Common myeloid progenitor, CD34-positive (primary cell): ENCODE measurements at regions not wholly inside any gene's neighbourhood (a gene's known extent, or its start where the extent isn't known, plus 50 kb on each side); places are given as distances from the start of the nearest gene placed in this dataset.

Source experiments
- CTCF ChIA-PET: fragments of 350-600 bp; sonication (Branson Sonifier 250); formaldehyde crosslinking; loops from one replicate; lab custom pipeline; 2021; ENCODE audit warnings: antibody characterized with exemption; lab: Charles Lee
- POLR2A ChIA-PET: fragments of 350-600 bp; sonication (Branson Sonifier 250); formaldehyde crosslinking; loops from one replicate; lab custom pipeline; 2021; ENCODE audit warnings: antibody characterized with exemption; lab: Charles Lee
- DNase-seq, 3 donors: peaks; one replicate each; pipeline versions ENCODE4 v3.0.0 to v3.0.0-alpha.2; 2013
- H3K27ac ChIP-seq, 2 experiments: 1 replicate in 1 of 2; 2 replicates in 1 of 2; pipeline ENCODE4 v1.7.0; 2013; ENCODE audit warnings: inconsistent platforms in 2 of 2, low read length in 2 of 2, mild to moderate bottlenecking in 2 of 2, low read depth in 1 of 2, moderate library complexity in 1 of 2; ENCODE audit not compliant: severe bottlenecking in 2 of 2, insufficient read depth in 1 of 2, poor library complexity in 1 of 2
- H3K27me3 ChIP-seq, 5 experiments: replicated peaks in 2 of 5; 1 replicate in 3 of 5; 2 replicates in 2 of 5; pipeline versions ENCODE4 v1.6.1 to v1.7.0; 2013; ENCODE audit warnings: low read length in 4 of 5, mild to moderate bottlenecking in 2 of 5, moderate library complexity in 2 of 5, inconsistent platforms in 1 of 5; ENCODE audit not compliant: insufficient read depth in 5 of 5, control insufficient read depth in 4 of 5
- H3K36me3 ChIP-seq, 4 experiments: 1 replicate in 2 of 4; 2 replicates in 2 of 4; pipeline versions ENCODE4 v1.6.1 to v1.7.0; 2013; ENCODE audit warnings: low read length in 3 of 4, control low read depth in 1 of 4, mild to moderate bottlenecking in 1 of 4; ENCODE audit not compliant: control insufficient read depth in 4 of 4, insufficient read depth in 4 of 4
- H3K4me1 ChIP-seq, 4 experiments: 1 replicate in 3 of 4; 2 replicates in 1 of 4; pipeline versions ENCODE4 v1.6.1 to v1.7.1; 2013; ENCODE audit warnings: low read length in 3 of 4, mild to moderate bottlenecking in 3 of 4, control low read depth in 1 of 4, inconsistent platforms in 1 of 4, moderate library complexity in 1 of 4; ENCODE audit not compliant: control insufficient read depth in 4 of 4, insufficient read depth in 4 of 4; ENCODE audit errors: control extremely low read depth in 1 of 4
- H3K4me3 ChIP-seq, 7 experiments: 1 replicate in 4 of 7; 2 replicates in 3 of 7; pipeline versions ENCODE4 v1.5.1 to v1.7.0; 2013; ENCODE audit warnings: mild to moderate bottlenecking in 7 of 7, low read length in 6 of 7, moderate library complexity in 6 of 7, inconsistent platforms in 2 of 7, low read depth in 2 of 7, control low read depth in 1 of 7; ENCODE audit not compliant: insufficient read depth in 4 of 7, control insufficient read depth in 1 of 7; ENCODE audit errors: extremely low read depth in 1 of 7
- H3K9me3 ChIP-seq, 5 experiments: 1 replicate in 4 of 5; 2 replicates in 1 of 5; pipeline versions ENCODE4 v1.6.1 to v1.7.1; 2013; ENCODE audit warnings: low read length in 4 of 5, mild to moderate bottlenecking in 2 of 5, inconsistent platforms in 1 of 5, low read depth in 1 of 5, moderate library complexity in 1 of 5; ENCODE audit not compliant: control insufficient read depth in 4 of 5, insufficient read depth in 2 of 5; ENCODE audit errors: control extremely low read depth in 1 of 5
- WGBS: methylation state at CpG from one replicate; pipeline ENCODE4 v1.1.5; 2013; ENCODE audit not compliant: insufficient coverage; 5-methylcytosine and 5-hydroxymethylcytosine counted together

GRCh38 chr6:125503181-125503580, 201.4 kb upstream of the HDDC2 start:
- CTCF ChIA-PET = interaction anchor here (0.6 kb wide), 1 partner anchor 40 kb away, joined by 3 read pairs; no protein-coding TSS in a partner anchor
- Histone ChIP-seq H3K36me3 (no peaks in the 10 kb centered on the region), H3K27me3 (no peaks in the 10 kb centered on the region), H3K9me3 (no peaks in the 10 kb centered on the region), H3K27ac (no peak overlapping the region), H3K4me3 (no peak overlapping the region), H3K4me1 (no peaks in the 10 kb centered on the region)
- POLR2A ChIA-PET = no interaction called here
- 93% methylated on average over 3 of the region's 3 CpGs for WGBS
- DNase-seq = no peak

- WGBS = 100% methylated on average over 2 of the region's 4 CpGs
- Histone ChIP-seq H3K9me3 (no peaks in the 10 kb centered on the region), H3K36me3 (no peaks in the 10 kb centered on the region), H3K4me1 (no peaks in the 10 kb centered on the region), H3K27me3 (no peaks in the 10 kb centered on the region), H3K27ac (no peak overlapping the region), H3K4me3 (no peak overlapping the region)
- ChIA-PET CTCF (no interaction called here), POLR2A (no interaction called here)
- no peak for DNase-seq
Observed at GRCh38 chr6:125507987-125508655, 206.4 kb upstream of the HDDC2 start.

GRCh38 chr6:125508793-125509192, 207.0 kb upstream of the HDDC2 start:
- no peak overlapping the region for H3K27ac ChIP-seq
- no peak for DNase-seq
- ChIA-PET POLR2A (no interaction called here), CTCF (no interaction called here)
- 100% methylated on average over 1 of the region's 1 CpG for WGBS
- H3K9me3 ChIP-seq = no peaks in the 10 kb centered on the region
- no peaks in the 10 kb centered on the region for H3K27me3 ChIP-seq
- no peak overlapping the region for H3K4me3 ChIP-seq
- no peaks in the 10 kb centered on the region for H3K36me3 ChIP-seq
- H3K4me1 ChIP-seq = no peaks in the 10 kb centered on the region

- H3K9me3 ChIP-seq = no peaks in the 10 kb centered on the region
- no peaks in the 10 kb centered on the region for H3K4me1 ChIP-seq
- POLR2A ChIA-PET = no interaction called here
- no peak overlapping the region for H3K4me3 ChIP-seq
- WGBS = no CpG with 5 or more reads among the region's 2 CpGs
- DNase-seq = no peak
- no peak overlapping the region for H3K27ac ChIP-seq
- CTCF ChIA-PET = no interaction called here
- no peaks in the 10 kb centered on the region for H3K36me3 ChIP-seq
- H3K27me3 ChIP-seq = no peaks in the 10 kb centered on the region
Observed at GRCh38 chr6:125509477-125509876, 207.7 kb upstream of the HDDC2 start.

GRCh38 chr6:125510405-125510804, 208.6 kb upstream of the HDDC2 start:
- Histone ChIP-seq H3K27ac (no peak overlapping the region), H3K4me3 (no peak overlapping the region), H3K36me3 (no peaks in the 10 kb centered on the region), H3K9me3 (no peaks in the 10 kb centered on the region), H3K4me1 (no peaks in the 10 kb centered on the region), H3K27me3 (no peaks in the 10 kb centered on the region)
- POLR2A ChIA-PET = no interaction called here
- CTCF ChIA-PET = no interaction called here
- no peak for DNase-seq
- WGBS = 100% methylated on average over 1 of the region's 2 CpGs

- WGBS = 63% methylated on average over 1 of the region's 2 CpGs
- DNase-seq = no peak
- Histone ChIP-seq H3K27me3 (no peaks in the 10 kb centered on the region), H3K9me3 (peaks cover 0 to 2% (median 0%) of the 10 kb centered on the region in 5 experiments), H3K36me3 (no peaks in the 10 kb centered on the region), H3K27ac (no peak overlapping the region), H3K4me3 (no peak overlapping the region), H3K4me1 (no peaks in the 10 kb centered on the region)
- CTCF ChIA-PET = no interaction called here
- POLR2A ChIA-PET = no interaction called here
Observed at GRCh38 chr6:125511809-125512396, 210.1 kb upstream of the HDDC2 start.

GRCh38 chr6:125512621-125513020, 210.9 kb upstream of the HDDC2 start:
- ChIA-PET POLR2A (no interaction called here), CTCF (no interaction called here)
- no peaks in the 10 kb centered on the region for H3K4me1 ChIP-seq
- no peak overlapping the region for H3K27ac ChIP-seq
- peaks cover 0 to 2% (median 0%) of the 10 kb centered on the region in 5 experiments for H3K9me3 ChIP-seq
- H3K4me3 ChIP-seq = no peak overlapping the region
- no peaks in the 10 kb centered on the region for H3K27me3 ChIP-seq
- no peaks in the 10 kb centered on the region for H3K36me3 ChIP-seq
- WGBS = no CpG with 5 or more reads among the region's 2 CpGs
- DNase-seq = no peak
